Liver (tissue), 8 donors: ENCODE measurements at regions not wholly inside any gene's neighbourhood (a gene's known extent, or its start where the extent isn't known, plus 50 kb on each side); places are given as distances from the start of the nearest gene placed in this dataset.

Experiments used
- DNase-seq: peaks from one replicate; pipeline ENCODE4 v3.0.0-alpha.2; 2017; ENCODE audit warnings: low spot score
- H3K27ac ChIP-seq, 2 donors: one replicate each; pipeline ENCODE4 v1.7.0; 2013; ENCODE audit warnings: inconsistent platforms in 2 of 2, low read length in 2 of 2, control low read depth in 1 of 2, low read depth in 1 of 2, mild to moderate bottlenecking in 1 of 2
- H3K27me3 ChIP-seq, 4 donors: one replicate each; pipeline versions ENCODE4 v1.6.1 to v1.7.0; 2013; ENCODE audit warnings: low read length in 3 of 4, inconsistent platforms in 1 of 4, mild to moderate bottlenecking in 1 of 4, moderate library complexity in 1 of 4; ENCODE audit not compliant: control insufficient read depth in 4 of 4, insufficient read depth in 4 of 4
- H3K36me3 ChIP-seq, 4 donors: one replicate each; pipeline versions ENCODE4 v1.6.1 to v1.7.0; 2013; ENCODE audit warnings: low read length in 3 of 4, mild to moderate bottlenecking in 3 of 4, low read depth in 1 of 4, moderate library complexity in 1 of 4; ENCODE audit not compliant: control insufficient read depth in 4 of 4, insufficient read depth in 3 of 4
- H3K4me1 ChIP-seq, 4 donors: one replicate each; pipeline versions ENCODE4 v1.6.1 to v1.7.0; 2013; ENCODE audit warnings: low read length in 3 of 4, mild to moderate bottlenecking in 3 of 4, moderate library complexity in 1 of 4; ENCODE audit not compliant: control insufficient read depth in 4 of 4, insufficient read depth in 4 of 4
- H3K4me3 ChIP-seq, 3 donors: one replicate each; pipeline versions ENCODE4 v1.6.1 to v1.7.0; 2013; ENCODE audit warnings: low read length in 3 of 3, control low read depth in 1 of 3, low read depth in 1 of 3, mild to moderate bottlenecking in 1 of 3
- H3K9ac ChIP-seq, 2 donors: one replicate each; pipeline ENCODE4 v1.7.0; 2013; ENCODE audit warnings: low read length in 2 of 2, mild to moderate bottlenecking in 2 of 2, moderate library complexity in 2 of 2, control low read depth in 1 of 2, low read depth in 1 of 2
- H3K9me3 ChIP-seq, 4 donors: one replicate each; pipeline versions ENCODE4 v1.6.1 to v1.7.0; 2013; ENCODE audit warnings: low read length in 3 of 4; ENCODE audit not compliant: control insufficient read depth in 4 of 4
- EGR1 ChIP-seq, 2 donors: IDR thresholded peaks; 2 replicates each; pipeline ENCODE4 v1.6.1; 2016 to 2018; ENCODE audit warnings: antibody characterized with exemption in 2 of 2, low read depth in 2 of 2
- FOXA1 ChIP-seq: IDR thresholded peaks from 2 replicates; pipeline ENCODE4 v1.6.1; 2016; ENCODE audit warnings: antibody characterized with exemption
- FOXA2 ChIP-seq: IDR thresholded peaks from 2 replicates; pipeline ENCODE4 v1.6.1; 2016; ENCODE audit warnings: antibody characterized with exemption
- GABPA ChIP-seq, 2 donors: IDR thresholded peaks in 1 of 2; conservative IDR thresholded peaks in 1 of 2; 2 replicates each; pipeline ENCODE4 v1.6.1; 2016; ENCODE audit warnings: antibody characterized with exemption in 2 of 2, mild to moderate bottlenecking in 1 of 2, moderate library complexity in 1 of 2
- HNF4A ChIP-seq, 2 donors: conservative IDR thresholded peaks; 2 replicates each; pipeline ENCODE4 v1.6.1; 2016; ENCODE audit warnings: antibody characterized with exemption in 2 of 2, mild to moderate bottlenecking in 2 of 2
- HNF4G ChIP-seq: IDR thresholded peaks from 2 replicates; pipeline ENCODE4 v1.6.1; 2016; ENCODE audit warnings: antibody characterized with exemption
- JUND ChIP-seq, 2 donors: IDR thresholded peaks; 2 replicates each; pipeline ENCODE4 v1.6.1; 2016; ENCODE audit warnings: antibody characterized with exemption in 2 of 2
- NR2F2 ChIP-seq: IDR thresholded peaks from 2 replicates; pipeline ENCODE4 v1.6.1; 2016; ENCODE audit warnings: antibody characterized with exemption
- RAD21 ChIP-seq, 2 donors: IDR thresholded peaks; 2 replicates each; pipeline ENCODE4 v1.6.1; 2016; ENCODE audit warnings: antibody characterized with exemption in 2 of 2, mild to moderate bottlenecking in 2 of 2
- RXRA ChIP-seq, 2 donors: IDR thresholded peaks; 2 replicates each; pipeline ENCODE4 v1.6.1; 2017 to 2018; ENCODE audit warnings: antibody characterized with exemption in 2 of 2, mild to moderate bottlenecking in 1 of 2
- SP1 ChIP-seq: IDR thresholded peaks from 2 replicates; pipeline ENCODE4 v1.6.1; 2018; ENCODE audit warnings: antibody characterized with exemption, mild to moderate bottlenecking
- TAF1 ChIP-seq: conservative IDR thresholded peaks from 2 replicates; pipeline ENCODE4 v1.6.1; 2016; ENCODE audit warnings: antibody characterized with exemption, mild to moderate bottlenecking
- YY1 ChIP-seq: IDR thresholded peaks from 2 replicates; pipeline ENCODE4 v1.6.1; 2016; ENCODE audit warnings: antibody characterized with exemption, mild to moderate bottlenecking
- WGBS: extraction: QIAGEN DNeasy Blood & Tissue Kit; methylation state at CpG from one replicate; pipeline ENCODE4 v1.1.7; 2013; 5-methylcytosine and 5-hydroxymethylcytosine counted together
- TF ChIP-seq, protein P1 (sequence below): fragments of 150-350 bp; IDR thresholded peaks from 2 replicates; pipeline ENCODE4 v1.5.1; 2017; ENCODE audit warnings: improper control_type of control experiment, low read depth, low read length; ENCODE audit not compliant: missing input control
- TF ChIP-seq, protein P2 (sequence below): IDR thresholded peaks from 2 replicates; pipeline ENCODE4 v1.6.1; 2016; ENCODE audit warnings: antibody characterized with exemption
- TF ChIP-seq, protein P3 (sequence below): IDR thresholded peaks from 2 replicates; pipeline ENCODE4 v1.6.1; 2016; ENCODE audit warnings: antibody characterized with exemption
- TF ChIP-seq, protein P4 (sequence below): IDR thresholded peaks from 2 replicates; pipeline ENCODE4 v1.6.1; 2016; ENCODE audit warnings: antibody characterized with exemption, mild to moderate bottlenecking
- TF ChIP-seq, protein P5 (sequence below): IDR thresholded peaks from 2 replicates; pipeline ENCODE4 v1.6.1; 2016; ENCODE audit warnings: antibody characterized with exemption
- donor health status: healthy.
- donor health status: healthy.
- donor health status: healthy.
- donor health status: healthy.
- donor health status: healthy.

DNA sequence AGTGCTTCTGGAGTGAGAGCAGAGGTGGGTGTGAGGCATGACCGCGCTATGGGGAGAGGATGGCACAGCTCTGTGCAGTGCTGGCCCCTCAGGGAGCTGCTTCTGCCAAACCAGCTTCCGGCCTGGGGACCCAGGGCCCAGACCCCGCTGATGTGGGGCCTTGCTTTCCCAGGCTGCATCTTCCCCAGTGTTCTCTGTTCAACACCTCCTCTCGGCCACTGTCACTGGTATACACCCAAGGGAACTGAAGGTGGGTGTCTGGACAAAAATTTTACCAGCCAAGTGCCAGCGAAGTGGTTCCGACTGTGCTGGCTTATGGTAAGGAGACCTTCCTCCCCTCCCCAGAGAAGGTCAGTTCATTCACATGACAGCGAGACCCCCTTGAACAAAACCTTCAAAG, 179.1 kb downstream of the AACS start:
- H3K27me3 ChIP-seq = no peaks in the 10 kb centered on the region
- 91% methylated on average over 8 of the region's 8 CpGs for WGBS
- H3K9ac ChIP-seq = no peak overlapping the region
- H3K9me3 ChIP-seq = no peaks in the 10 kb centered on the region
- no peak overlapping the region for H3K27ac ChIP-seq
- no peak for DNase-seq
- no peak for TF ChIP-seq TAF1
- no peak overlapping the region for H3K4me3 ChIP-seq
- no peaks in the 10 kb centered on the region for H3K4me1 ChIP-seq
- no peaks in the 10 kb centered on the region for H3K36me3 ChIP-seq

DNA sequence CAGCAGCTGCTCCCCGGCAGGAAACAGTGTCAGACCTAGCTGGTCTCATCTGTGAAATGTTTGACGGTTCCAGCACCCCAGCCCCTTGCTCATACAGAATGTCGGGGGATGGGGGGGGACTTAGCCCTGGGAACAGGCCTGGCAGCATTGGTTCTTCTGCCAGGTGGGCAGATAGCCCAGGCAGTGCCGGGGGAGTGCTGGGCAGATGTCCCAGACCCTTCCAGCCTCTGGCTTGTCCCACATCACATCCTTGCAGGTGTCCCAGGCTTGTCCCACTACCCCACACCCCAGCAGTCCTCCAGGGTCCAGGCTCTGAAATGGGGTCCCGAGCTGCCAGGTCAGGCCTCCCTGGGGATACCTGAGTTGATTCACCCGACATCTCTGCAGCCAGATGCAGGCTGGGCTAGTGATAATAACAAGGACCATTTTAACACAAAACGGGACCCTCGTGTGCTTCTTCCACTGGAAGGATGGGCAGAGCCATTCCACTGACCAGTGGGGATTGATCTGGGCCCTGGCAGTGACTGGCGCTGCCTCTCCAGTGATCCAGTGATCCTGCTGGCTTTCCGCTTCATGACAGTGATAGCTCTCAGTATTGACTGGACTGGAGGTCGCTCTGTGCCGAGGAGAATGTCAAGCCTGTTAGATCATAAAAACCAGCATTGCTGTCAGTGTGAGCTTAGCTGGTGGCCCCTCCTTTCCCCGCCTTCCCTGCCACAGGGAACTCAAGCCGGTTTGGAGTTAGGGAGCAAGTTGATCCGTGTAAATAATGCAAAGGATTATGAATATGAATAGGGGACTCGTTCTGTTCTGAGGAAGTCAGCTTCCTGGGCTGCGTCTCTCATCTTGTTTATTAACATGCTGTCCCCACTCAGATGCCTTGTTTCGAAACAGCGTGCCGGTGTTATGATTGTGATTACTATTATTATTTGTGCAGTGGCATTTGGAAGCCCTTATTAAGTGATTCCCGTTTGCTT, 180.6 kb downstream of the AACS start:
- TF ChIP-seq, protein P1, sequence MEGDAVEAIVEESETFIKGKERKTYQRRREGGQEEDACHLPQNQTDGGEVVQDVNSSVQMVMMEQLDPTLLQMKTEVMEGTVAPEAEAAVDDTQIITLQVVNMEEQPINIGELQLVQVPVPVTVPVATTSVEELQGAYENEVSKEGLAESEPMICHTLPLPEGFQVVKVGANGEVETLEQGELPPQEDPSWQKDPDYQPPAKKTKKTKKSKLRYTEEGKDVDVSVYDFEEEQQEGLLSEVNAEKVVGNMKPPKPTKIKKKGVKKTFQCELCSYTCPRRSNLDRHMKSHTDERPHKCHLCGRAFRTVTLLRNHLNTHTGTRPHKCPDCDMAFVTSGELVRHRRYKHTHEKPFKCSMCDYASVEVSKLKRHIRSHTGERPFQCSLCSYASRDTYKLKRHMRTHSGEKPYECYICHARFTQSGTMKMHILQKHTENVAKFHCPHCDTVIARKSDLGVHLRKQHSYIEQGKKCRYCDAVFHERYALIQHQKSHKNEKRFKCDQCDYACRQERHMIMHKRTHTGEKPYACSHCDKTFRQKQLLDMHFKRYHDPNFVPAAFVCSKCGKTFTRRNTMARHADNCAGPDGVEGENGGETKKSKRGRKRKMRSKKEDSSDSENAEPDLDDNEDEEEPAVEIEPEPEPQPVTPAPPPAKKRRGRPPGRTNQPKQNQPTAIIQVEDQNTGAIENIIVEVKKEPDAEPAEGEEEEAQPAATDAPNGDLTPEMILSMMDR = no peak
- TF ChIP-seq SP1 = no peak
- TF ChIP-seq JUND (IDR thresholded peaks at IDR 0.05) = no peak
- TF ChIP-seq HNF4G = no peak
- TF ChIP-seq NR2F2 = no peak
- TF ChIP-seq, protein P2, sequence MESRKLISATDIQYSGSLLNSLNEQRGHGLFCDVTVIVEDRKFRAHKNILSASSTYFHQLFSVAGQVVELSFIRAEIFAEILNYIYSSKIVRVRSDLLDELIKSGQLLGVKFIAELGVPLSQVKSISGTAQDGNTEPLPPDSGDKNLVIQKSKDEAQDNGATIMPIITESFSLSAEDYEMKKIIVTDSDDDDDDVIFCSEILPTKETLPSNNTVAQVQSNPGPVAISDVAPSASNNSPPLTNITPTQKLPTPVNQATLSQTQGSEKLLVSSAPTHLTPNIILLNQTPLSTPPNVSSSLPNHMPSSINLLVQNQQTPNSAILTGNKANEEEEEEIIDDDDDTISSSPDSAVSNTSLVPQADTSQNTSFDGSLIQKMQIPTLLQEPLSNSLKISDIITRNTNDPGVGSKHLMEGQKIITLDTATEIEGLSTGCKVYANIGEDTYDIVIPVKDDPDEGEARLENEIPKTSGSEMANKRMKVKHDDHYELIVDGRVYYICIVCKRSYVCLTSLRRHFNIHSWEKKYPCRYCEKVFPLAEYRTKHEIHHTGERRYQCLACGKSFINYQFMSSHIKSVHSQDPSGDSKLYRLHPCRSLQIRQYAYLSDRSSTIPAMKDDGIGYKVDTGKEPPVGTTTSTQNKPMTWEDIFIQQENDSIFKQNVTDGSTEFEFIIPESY = no peak
- no peak for TF ChIP-seq TAF1
- no peak for TF ChIP-seq RAD21 (IDR thresholded peaks at IDR 0.05)
- TF ChIP-seq RXRA (IDR thresholded peaks at IDR 0.05) = no peak
- TF ChIP-seq GABPA (IDR thresholded peaks at IDR 0.05 in 1 of 2, conservative IDR thresholded peaks at IDR 0.05 in 1 of 2) = no peak
- no peak for TF ChIP-seq FOXA1
- no peak for TF ChIP-seq YY1
- TF ChIP-seq, protein P3, sequence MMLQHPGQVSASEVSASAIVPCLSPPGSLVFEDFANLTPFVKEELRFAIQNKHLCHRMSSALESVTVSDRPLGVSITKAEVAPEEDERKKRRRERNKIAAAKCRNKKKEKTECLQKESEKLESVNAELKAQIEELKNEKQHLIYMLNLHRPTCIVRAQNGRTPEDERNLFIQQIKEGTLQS = no peak
- TF ChIP-seq FOXA2 = no peak
- TF ChIP-seq, protein P4, sequence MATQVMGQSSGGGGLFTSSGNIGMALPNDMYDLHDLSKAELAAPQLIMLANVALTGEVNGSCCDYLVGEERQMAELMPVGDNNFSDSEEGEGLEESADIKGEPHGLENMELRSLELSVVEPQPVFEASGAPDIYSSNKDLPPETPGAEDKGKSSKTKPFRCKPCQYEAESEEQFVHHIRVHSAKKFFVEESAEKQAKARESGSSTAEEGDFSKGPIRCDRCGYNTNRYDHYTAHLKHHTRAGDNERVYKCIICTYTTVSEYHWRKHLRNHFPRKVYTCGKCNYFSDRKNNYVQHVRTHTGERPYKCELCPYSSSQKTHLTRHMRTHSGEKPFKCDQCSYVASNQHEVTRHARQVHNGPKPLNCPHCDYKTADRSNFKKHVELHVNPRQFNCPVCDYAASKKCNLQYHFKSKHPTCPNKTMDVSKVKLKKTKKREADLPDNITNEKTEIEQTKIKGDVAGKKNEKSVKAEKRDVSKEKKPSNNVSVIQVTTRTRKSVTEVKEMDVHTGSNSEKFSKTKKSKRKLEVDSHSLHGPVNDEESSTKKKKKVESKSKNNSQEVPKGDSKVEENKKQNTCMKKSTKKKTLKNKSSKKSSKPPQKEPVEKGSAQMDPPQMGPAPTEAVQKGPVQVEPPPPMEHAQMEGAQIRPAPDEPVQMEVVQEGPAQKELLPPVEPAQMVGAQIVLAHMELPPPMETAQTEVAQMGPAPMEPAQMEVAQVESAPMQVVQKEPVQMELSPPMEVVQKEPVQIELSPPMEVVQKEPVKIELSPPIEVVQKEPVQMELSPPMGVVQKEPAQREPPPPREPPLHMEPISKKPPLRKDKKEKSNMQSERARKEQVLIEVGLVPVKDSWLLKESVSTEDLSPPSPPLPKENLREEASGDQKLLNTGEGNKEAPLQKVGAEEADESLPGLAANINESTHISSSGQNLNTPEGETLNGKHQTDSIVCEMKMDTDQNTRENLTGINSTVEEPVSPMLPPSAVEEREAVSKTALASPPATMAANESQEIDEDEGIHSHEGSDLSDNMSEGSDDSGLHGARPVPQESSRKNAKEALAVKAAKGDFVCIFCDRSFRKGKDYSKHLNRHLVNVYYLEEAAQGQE = no peak
- no peak for TF ChIP-seq HNF4A (conservative IDR thresholded peaks at IDR 0.05)
- TF ChIP-seq, protein P5, sequence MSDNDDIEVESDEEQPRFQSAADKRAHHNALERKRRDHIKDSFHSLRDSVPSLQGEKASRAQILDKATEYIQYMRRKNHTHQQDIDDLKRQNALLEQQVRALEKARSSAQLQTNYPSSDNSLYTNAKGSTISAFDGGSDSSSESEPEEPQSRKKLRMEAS = no peak
- TF ChIP-seq EGR1 (IDR thresholded peaks at IDR 0.05; ENCODE audit: low read depth in 2 of 2) = no peak
- Histone ChIP-seq H3K4me1 (no peaks in the 10 kb centered on the region), H3K36me3 (no peaks in the 10 kb centered on the region), H3K27ac (no peak overlapping the region), H3K27me3 (no peaks in the 10 kb centered on the region), H3K9ac (no peak overlapping the region), H3K9me3 (no peaks in the 10 kb centered on the region), H3K4me3 (no peak overlapping the region)
- no peak for DNase-seq
- 51% methylated on average over 21 of the region's 21 CpGs for whole genome bisulfite sequencing
